NCI-H510A treated with DMSO at 0.1 percent for 48 hours (cell line): ENCODE measurements at regions not wholly inside any gene's neighbourhood (a gene's known extent, or its start where the extent isn't known, plus 50 kb on each side); places are given as distances from the start of the nearest gene placed in this dataset.
"Not testable (repeated sequence)": the region's sequence is repeated elsewhere in the genome, so short reads cannot be mapped to it uniquely, and the experiment has no call there.

Source experiments
- DNase-seq: peaks from one replicate; lab custom pipeline; 2025; lab: John Stamatoyannopoulos, UW

DNA sequence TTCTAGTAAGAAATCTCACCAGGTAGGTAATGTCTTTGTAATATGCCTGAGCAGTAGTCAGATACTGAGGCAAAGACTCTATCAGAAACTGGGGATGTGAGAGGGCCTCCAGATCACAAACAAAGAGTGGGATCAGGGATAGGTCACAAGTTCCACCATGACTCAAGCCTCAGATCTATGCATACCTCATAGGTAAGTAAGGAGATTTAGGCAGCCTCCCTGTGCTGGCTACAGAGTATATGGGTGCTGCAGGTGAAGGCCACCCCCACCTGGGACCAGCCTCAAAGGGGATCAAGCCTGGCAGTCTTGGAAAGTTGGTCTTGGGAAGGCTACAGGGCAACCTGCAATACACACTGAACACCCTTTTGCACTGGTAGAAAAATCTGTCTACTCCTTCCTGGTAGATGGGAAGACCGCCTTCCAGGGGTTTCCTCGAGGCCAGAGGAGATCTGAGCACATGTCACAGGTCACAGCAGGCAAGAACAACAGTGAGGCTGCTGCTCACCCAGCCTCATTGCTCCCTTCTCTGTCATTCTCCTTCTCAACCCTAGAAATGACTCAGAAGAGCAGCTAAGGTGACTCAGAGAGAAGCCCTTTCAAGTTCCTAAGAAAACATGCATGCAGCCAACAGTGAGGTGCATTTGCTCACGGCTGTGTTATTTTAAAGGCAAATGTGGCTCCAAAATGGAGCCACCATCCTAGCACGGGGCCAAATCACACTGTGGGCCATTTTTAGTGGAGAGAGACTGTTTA, 143.4 kb upstream of the CDKN3 start:
- no peak for DNase-seq

GRCh38 chr14:54256156-54256555, 140.7 kb upstream of the CDKN3 start:
- no peak for DNase-seq

GRCh38 chr14:54257424-54257823, 139.4 kb upstream of the CDKN3 start:
- no peak for DNase-seq

DNA sequence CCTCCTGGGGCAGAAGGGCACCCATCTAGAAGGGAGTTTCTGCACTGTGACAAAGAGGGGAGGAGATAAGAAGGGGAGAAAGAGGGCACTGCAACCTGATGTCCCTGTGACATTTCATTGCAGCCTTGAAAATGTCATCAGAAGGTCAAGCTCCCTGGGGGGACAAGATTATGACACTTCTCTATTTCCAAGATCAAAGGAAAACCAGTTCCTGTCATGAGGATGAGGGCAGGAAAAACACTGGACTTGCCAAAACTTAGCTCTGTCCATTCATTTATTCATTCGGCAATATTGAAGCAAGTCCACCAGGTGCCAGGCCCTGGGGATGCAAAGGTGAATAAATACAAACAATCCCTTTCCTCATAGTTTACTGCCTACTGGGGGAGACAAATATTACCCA, 138.4 kb upstream of the CDKN3 start:
- no peak for DNase-seq

- no peak for DNase-seq
These were observed 137.0 kb upstream of the CDKN3 start for GRCh38 chr14:54259821-54260220.

GRCh38 chr14:54261283-54261682, 135.5 kb upstream of the CDKN3 start:
- no peak for DNase-seq

DNA sequence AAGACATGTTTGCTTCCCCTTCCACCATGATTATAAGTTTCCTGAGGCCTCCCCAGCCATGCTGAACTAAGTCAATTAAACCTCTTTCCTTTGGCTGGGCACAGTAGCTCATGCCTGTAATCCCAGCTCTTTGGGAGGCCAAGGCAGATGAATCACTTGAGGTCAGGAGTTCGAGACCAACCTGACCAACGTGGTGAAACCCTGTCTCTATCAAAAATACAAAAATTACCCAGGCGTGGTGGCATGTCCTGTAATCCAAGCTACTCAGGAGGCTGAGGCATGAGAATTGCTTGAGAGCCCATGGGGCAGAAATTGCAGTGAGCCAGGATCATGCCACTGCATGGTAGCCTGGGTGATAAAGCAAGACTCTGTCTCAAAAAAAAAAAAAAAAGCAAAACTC, 130.2 kb upstream of the CDKN3 start:
- not testable (repeated sequence) for DNase-seq

DNA sequence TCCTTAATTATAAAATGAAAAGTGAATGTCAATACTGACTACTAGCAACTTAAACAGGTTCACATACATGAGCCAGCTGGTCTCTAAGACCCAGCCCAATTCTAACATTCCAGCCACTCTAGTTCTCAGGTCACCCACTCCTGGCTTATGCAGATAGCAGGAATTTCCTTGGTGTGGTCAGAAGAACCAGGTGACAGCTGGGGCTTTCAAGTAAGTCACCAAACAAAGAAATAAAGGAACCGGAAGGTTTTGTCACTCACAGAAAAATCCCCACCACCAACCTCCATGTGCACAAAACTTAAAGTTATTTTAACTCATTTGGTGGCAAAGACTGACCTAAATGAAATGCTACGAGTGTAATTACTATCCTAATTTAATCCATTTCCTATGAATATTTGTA, 129.6 kb upstream of the CDKN3 start:
- DNase-seq, result no peak

DNA sequence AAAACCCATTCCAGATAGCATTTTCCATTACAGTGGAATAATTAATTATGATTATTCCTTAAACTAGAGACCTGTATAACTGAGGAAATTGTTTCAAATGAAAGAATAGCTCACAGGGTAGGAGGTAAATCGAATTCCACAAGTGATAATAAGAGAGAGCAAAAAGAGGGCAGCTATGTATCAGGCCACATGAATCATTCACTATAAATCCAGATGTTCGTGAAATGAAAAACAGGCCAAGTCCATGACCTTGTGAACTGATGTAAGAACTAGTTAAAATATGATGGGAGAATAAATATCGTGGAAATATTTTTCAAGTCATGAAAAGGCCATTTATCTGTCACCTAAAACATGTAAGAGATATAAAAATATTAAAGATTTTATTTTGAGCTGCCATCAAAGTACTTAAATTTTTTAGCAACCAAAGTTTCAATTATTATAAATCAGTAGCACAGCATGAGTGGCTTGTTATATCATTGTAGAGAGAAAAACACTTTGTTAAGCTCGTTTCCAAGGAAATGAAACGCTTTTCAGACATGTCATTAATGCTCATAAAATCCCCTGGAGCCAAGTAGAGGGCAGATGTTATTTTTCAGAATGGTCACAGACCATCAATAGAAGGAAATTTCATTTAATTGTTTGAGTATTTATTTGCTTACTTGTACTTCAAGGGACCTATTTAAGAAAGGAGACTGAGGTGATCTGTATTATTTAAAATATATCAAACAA, 120.6 kb upstream of the CDKN3 start:
- no peak for DNase-seq

- no peak for DNase-seq
These were observed 118.7 kb upstream of the CDKN3 start for GRCh38 chr14:54278087-54278486.

DNA sequence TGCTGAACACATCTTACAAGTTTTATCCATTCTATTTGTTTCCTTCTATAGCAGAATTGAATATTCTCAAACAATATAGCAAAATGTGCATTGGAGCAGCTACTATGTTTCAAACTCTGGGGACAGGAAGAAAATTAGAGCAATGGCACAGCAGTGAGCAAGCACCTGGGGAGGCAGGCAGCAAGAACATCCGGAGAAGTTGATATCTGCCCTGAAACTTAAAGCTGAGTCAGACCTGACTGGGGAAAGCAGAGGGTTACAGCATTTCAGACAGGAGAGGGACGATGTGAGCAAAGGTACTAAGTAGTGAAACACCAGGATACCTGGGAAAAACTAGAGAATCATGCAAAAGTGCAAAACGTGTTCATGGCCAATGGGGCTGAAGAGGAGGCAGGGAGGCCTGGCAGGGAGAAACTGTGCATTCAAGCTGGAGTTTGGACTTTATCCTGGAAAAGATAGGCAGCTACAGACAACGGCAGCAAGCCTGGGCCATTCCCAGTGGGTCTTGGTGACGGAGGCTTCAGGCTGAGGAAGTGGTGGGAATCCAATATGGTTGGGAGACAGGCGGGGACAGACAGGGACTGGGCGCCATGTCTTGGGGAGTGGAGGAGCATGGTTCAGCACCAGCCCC, 118.0 kb upstream of the CDKN3 start:
- DNase-seq, result no peak

DNA sequence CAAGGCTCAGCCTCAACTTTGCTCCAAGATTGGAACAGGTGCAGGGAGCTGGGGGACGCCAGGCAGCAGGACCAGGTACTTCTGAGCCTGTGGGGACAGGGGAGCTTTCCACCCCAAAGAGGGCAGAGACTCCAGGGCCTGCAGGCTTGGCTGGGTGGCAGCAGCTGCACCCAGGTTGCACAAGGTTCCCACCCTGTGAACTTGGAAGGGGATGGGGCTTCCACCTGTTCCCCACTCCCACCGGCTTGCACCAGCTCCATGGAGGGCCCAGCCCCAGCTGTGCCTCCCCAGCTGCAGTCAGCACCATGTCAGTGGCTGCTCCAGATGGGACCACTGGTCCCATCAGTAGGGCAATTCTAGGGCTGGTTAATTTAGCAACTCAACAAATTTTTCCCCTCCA, 114.0 kb upstream of the CDKN3 start:
- no peak for DNase-seq

GRCh38 chr14:54285030-54285429, 111.8 kb upstream of the CDKN3 start:
- no peak for DNase-seq

DNA sequence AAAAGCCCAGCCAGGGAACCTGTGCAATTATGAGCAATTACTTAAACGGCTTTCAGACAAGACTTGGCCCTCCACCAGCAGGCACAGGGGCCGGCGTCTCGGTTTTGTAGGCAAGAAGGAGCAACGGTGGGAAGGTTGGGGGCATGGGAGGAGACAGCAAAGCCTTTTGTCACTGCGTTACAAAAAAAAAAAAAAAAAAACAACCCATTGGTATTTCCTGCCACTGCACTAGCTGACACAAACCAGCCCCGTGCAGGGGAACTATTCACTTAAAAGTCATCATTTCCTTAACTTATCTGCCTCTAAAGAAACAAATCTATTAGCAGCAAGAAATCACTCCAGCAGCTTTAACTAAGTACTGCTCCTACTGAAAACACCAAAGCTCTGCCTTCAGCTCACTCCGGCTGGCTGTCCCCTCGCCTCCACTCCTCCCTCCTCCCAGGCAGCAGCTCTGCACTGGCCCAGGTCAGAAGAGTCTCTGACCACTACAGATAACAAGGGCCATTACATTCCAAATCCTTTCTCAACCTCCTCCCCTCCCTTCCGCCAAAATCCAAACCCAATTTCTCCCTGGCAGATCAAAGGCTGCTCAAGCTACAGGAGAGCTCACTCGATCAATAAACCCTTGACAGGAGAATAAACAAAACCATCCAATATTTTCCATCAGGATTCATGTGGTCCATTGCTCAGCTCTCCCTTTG, 105.2 kb upstream of the CDKN3 start:
- no peak for DNase-seq

DNA sequence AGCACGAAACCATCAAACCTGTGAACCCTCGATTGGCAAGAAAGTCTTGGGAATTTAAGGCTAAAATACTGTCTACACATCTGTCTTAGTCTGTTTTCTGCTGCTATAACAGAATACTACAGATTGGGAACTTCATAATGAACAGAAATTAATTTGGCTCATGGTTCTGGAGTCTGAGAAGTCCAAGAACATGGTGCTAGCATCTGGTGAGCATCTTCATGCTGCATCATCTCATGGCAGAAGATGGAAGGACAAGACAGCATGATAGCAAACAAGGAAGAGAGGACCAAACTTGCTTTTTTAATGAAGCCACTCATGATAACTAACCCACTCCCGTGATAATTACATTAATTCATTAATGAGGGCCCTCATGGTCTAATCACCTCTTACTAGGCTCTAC, 102.0 kb upstream of the CDKN3 start:
- DNase-seq, result no peak

DNA sequence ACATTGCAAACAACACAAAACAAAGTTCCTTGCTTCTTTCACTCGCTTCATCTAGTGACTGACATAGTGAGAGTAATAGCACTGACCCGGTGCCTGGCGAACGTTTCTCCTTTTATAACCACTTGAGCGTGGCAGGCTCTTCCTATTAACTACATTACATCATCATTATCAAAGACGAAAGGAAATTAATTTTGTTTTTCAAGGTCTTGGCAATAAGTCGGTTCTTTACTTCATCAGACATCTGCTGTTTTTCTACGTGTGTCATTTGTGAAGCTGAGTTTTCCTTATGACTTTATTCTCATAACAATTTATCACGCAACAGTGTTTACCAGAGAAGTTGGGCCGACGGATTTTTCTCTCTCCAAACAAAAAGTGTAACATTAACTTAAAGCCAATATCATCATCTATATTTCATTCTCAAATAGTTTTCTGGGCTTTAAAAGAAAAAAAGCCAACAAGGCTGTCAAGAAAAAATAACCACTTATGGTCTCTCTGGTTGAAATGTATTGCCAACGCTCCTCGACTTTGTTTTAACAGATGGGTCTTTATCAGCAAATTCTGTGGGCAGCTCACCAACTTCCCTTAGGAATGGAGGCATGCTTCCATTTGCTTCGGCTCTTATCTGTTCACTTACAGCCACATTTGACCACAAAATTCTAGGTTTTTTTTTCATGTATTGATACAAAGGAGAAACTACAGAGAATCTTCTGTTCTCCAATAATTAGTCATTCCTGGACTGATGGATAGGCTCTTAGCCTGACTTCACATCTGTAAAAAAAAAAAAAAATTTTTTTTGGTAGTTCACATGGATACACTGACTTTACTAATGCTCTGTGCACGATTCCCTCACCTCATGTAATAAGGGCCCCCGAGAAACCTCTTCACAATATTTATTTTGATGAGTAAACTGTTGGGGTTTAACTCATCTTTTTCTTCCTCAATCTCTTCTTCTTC, 97.1 kb upstream of the CDKN3 start:
- DNase-seq, result no peak

DNA sequence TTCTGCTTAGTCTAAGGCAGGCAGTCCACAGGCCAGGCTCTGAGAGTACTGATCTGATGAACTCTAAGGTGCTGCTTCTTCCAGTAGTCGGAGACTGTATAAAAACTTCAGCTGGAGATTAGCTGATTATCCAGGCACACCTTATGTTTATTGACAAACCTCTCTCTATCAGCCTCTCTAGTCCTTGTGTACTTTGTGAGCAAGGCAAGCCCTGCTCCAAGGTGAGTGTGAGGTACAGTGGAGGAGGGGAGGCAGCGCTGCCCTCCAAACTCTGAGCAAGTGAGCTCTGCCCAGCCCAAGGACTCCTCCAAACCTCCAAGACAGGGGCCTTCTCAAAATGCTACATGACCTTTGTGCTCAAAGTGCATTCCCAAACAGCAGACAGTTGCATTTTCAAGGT, 95.9 kb upstream of the CDKN3 start:
- no peak for DNase-seq

DNA sequence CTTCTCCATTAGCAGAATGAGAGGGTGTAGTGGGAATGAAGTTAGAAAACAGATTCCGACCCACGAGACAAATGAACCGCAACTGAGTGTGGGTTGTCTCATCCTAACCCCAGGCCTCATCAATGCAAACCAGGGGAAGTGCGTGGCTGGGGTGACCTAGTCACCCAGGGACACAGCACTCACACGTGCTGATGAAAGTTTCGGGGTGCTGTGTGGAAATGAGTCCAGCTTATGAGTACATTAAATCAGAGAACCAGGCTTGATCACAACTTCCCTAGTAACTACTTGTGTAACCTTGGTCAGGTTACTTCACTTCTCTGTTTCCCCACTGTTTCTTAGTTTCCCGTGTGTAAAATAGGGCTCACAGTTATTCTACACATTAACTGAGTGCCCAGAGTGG, 95.4 kb upstream of the CDKN3 start:
- no peak for DNase-seq

- DNase-seq, result no peak
These were observed 90.0 kb upstream of the CDKN3 start for GRCh38 chr14:54306806-54307205.

- DNase-seq, result no peak
These were observed 87.2 kb upstream of the CDKN3 start for GRCh38 chr14:54309615-54310014.

GRCh38 chr14:54310151-54310850, 86.5 kb upstream of the CDKN3 start:
- DNase-seq, result no peak
